Inferior parietal cortex (tissue), 1 donor: ENCODE measurements at regions not wholly inside any gene's neighbourhood (a gene's known extent, or its start where the extent isn't known, plus 50 kb on each side); places are given as distances from the start of the nearest gene placed in this dataset.

Source experiments
- DNase-seq: peaks from one replicate; pipeline ENCODE4 v3.0.0-alpha.2; 2016; ENCODE audit errors: extremely low spot score

DNA sequence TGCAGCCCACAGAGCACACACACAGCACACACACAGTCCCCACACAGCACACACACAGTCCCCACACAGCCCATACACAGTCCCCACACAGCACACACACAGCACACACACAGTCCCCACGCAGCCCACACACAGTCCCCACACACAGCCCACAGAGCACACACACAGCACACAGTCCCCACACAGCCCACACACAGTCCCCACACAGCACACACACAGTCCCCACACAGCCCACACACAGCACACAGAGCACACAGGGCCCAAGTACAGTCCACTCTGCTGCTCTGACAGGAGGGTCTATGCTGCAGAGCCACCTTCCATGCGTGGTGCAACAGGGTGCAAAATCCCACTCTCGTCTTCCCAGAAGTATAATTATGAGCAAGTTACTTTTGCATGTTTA, 240.5 kb upstream of the SALL3 start:
- DNase-seq: no peak

DNA sequence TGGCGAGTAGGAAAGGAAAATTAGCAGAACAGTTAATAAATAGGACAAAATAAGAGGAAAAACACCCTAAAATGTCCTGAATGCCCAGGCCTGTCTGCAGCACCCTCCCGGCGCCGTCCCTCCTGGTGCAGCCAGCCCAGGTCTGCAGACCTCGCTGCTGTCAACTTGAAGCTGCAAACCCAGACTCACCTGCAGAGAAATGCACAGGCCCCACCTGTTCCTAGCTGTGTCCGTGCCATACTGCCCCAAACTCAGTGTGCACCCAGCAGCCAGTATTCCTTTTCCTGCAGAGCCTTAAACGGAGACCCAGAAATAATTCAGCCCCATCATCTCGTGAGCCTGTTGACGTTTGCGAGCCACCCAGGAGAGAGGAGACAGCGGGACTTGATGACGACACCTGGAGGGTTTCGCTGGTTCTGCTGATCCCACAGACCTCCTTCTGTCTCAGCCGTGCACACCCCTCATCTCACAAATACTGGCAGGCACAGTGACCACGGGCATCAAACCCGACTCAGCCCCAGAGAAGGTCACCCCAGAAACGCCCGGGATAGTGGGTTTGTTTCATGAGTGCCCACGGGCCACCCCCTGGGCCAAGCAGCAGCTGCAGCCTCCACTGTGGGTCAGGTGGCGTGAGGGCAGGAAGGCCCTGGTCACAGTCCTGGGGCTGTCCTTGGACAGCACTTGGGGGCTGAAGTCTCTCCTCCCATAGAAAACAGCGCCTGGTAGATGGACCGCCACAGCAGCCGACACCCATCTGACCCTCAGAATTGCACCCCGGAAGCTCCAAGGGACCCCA, 239.5 kb upstream of the SALL3 start:
- DNase-seq: no peak

GRCh38 chr18:78740876-78741275, 238.7 kb upstream of the SALL3 start:
- no peak for DNase-seq

DNA sequence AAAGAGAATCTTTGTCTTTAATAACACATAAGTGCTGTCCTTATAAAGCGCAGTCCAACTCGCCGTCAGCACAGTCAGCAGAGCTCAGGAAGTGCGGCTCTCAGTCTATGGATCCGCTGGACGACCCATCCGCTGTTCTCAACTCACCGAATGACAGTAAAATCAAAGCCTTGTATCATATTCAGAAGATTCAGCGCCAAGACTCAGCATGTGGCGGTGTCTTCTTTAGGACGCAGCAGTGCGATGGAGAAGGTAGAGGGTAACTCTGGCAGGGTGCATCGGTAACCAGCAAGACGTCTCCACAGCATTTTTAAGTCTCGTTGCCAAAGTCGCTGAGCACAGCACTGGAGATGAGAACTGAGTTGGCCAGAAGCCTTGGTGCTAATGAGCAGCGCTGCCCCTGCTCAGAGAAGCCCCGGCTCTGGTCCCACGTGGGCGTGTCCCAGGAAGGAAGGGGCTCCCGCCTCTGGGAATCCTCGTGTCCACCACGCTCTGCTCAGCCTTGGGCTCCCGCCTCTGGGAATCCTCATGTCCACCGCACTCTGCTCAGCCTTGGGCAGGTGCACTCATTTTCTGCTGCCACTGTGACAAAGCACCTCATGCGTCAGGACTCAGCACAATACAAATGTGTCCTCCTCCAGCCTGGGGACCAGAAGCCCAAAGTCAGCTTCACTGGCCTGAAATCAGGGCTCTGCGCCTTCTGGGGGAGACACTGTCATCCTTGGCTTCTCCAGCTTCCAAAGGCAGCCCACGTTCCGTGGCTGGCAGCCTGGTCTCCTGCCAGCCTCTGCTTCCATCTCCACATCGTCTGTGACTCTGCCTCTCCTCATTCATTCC, 238.0 kb upstream of the SALL3 start:
- DNase-seq: no peak

DNA sequence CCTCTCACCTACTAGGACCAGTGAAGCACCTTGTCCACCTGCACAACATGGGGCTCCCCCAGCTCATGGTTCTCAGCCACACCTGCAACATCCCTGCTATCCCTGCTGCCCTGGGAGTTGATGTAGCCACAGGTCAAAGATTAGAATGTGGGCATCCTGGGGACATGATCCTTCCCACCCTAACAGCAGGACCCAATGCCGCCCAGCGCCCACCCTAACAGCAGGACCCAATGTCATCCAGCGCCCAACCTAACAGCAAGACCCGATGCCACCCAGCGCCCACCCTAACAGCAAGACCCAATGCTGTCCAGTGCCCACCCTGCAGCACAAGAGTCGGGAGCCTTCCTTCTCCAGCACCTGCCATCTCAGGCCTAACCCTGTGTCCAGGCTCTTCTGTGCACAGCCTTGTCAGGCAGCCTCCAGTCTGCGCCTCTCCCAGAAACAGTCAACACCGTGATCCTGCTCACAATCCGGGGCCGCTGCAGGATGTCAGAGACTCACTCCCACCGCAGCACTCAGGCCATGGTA, 237.3 kb upstream of the SALL3 start:
- no peak for DNase-seq

DNA sequence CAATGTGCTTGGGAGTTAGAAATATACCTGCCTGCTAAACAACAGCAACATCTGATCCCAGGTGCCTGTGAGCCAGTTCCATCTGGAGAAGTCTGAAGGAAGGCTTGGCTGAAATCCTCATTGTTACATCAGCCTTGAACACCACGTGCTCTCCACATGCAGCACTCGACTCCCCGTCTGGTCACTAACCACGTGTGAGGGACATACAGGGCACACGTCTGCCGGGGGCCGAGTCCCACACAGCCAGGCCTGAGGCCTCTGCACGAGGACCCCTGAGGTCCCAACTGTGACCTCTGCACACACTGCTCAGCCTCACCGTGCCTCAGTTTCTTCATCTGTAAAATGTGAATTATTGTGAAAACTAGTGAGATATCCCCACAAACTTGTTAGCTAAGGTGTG, 236.5 kb upstream of the SALL3 start:
- no peak for DNase-seq

GRCh38 chr18:78751664-78752063, 228.0 kb upstream of the SALL3 start:
- no peak for DNase-seq

DNA sequence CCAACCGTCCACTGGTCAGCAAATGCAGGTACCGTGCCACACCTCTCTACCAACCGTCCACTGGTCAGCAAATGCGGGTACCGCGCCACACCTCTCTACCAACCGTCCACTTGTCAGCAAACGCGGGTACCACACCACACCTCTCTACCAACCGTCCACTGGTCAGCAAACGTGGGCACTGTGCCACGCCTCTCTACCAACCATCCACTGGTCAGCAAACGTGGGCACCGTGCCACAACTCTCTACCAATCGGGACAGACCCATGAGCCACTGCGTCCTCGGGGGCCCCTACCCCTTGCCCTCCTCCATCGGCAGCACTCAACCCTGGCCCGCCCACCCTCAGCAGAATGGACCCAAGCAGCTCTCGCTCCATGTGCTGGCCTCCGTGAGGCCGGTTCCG, 226.4 kb upstream of the SALL3 start:
- DNase-seq: no peak

GRCh38 chr18:78754311-78755043, 225.1 kb upstream of the SALL3 start:
- DNase-seq: no peak

GRCh38 chr18:78757014-78757413, 222.6 kb upstream of the SALL3 start:
- DNase-seq: no peak

- DNase-seq: no peak
Measured at GRCh38 chr18:78758496-78758895, 221.1 kb upstream of the SALL3 start.

- no peak for DNase-seq
Measured at GRCh38 chr18:78762753-78763152, 216.9 kb upstream of the SALL3 start.

DNA sequence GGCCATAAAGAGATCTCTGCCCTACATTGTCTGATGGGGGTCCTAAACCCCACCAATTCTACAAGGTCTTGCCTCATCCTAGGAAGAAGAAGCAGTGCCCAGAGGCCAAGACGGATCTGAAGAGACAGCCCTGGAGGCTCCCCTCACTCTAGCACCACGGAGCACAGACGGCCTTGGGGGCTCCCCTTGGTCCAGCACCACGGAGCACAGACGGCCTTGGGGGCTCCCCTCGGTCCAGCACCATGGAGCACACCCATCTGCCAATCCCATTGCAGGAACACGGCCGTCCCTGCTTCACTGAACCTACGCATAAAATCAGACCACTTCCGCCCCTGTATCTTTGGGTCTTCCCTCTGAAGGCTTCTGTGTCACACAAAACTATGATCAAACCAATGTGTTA, 215.1 kb upstream of the SALL3 start:
- no peak for DNase-seq

DNA sequence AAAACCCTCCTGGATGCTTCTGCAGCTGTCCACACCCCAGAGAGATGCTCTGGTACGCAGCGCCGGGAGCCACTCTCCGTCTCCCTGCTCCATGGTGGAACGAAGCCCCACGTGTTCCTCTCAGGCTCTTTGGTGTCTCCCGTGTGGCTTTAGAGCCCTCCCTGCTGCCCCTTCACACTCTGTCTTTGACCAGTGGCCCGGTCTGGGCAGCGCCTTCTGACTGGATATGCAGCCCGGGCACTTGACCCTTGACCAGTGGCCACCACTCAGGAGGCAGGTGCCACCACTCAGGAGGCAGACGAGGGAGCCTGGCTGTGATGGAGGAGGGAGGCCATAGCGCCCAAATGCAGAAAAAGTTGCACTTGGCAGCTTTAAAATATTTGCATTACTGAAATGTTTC, 214.5 kb upstream of the SALL3 start:
- no peak for DNase-seq

DNA sequence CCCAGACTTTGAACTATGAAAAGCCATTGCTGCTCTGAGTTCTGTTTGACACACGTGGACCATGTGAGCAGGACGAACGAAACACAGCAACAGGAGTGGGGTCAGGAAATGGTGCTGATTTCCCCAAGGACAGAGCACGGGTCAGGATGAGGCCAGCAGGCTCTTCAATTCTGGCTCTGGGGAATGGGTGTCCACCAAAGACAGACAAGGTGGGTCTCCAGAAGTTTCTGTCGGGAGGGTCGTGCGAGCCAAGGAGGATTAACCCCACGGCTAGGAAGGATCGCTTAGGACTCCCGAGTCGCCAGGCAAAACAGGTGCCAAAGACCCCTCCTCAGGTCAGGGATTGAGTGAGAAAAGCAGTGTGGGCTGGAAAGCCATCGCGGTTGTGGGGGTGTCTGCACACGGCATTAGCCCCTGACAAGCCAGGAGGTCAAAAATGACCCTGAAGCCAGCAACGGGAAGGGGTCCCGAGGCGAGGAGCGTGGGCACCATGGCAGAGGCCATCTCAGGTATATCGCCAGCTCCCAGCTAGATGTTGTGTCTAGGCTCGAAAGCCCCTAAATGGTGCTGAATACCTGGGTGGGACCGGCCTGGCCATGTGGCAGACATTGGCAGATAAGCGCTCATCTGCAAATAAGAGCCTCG, 213.9 kb upstream of the SALL3 start:
- no peak for DNase-seq

DNA sequence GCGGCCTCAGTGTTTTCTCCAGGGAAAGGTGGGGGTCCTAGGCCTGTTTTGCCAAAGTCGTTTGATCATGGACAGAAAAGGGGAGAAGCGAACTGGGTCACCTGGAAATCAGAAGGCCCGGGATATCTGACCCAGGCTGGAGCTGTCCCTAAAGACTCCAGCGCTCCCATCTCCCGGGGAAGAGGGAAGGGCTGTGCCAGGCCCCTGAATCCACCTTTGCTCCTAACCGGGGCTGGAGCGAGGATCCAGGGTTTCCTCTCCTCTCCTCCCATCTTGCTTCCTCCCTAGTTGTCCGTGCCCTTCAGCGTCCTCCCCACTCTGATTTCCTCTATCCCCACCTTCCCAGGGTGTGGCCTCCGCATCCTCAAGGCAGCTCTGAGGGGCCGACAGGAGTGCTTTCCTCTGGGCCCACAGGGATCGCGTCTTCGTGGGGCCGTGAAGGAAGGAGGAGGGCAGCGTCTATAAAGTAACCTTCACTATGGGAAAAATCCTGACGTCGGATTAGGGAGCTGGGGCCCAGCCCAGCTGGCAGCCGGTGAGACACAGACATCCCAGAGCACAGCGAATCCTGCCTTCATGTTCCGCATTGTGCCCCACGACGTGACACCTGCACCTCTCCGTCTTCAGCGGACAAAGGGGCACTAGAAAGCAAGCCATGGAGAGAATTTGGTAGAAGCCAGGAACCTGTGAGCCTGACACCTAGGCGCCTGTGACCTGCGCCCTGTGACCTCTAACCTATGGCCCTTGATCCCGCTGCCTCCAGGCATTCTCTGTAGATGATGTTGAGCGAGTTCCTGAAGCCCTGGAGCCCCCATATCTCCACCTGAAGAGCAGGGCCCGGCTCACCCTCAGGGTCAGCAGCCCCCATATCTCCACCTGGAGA, 212.7 kb upstream of the SALL3 start:
- no peak for DNase-seq

- DNase-seq: no peak
Measured at GRCh38 chr18:78767648-78768071, 212.0 kb upstream of the SALL3 start.

GRCh38 chr18:78768221-78768620, 211.4 kb upstream of the SALL3 start:
- no peak for DNase-seq

GRCh38 chr18:78768656-78769501, 210.7 kb upstream of the SALL3 start:
- DNase-seq: no peak
